B cell (primary cell): ENCODE measurements at regions not wholly inside any gene's neighbourhood (a gene's known extent, or its start where the extent isn't known, plus 50 kb on each side); places are given as distances from the start of the nearest gene placed in this dataset.

ENCODE experiments used
- ATAC-seq: fragments of 200-7000 bp; cut with Tn5 transposase; one replicate; pipeline ENCODE4 v1.10.0; 2021; ENCODE audit warnings: low read depth, mild to moderate bottlenecking, moderate number of reproducible peaks, moderate library complexity
- CTCF ChIA-PET: fragments of 350-600 bp; sonication (Branson Sonifier 250); formaldehyde crosslinking; loops from one replicate; lab custom pipeline; 2021; ENCODE audit warnings: antibody characterized with exemption, inconsistent platforms; lab: Charles Lee
- POLR2A ChIA-PET: fragments of 350-600 bp; sonication (Branson Sonifier 250); formaldehyde crosslinking; loops from one replicate; lab custom pipeline; 2021; ENCODE audit warnings: antibody characterized with exemption; lab: Charles Lee
- DNase-seq: peaks from one replicate; pipeline ENCODE4 v3.0.0; 2013
- H2AFZ ChIP-seq: 2 replicates; pipeline ENCODE4 v1.6.1; 2012; ENCODE audit warnings: mild to moderate bottlenecking, low read depth, low read length; ENCODE audit not compliant: insufficient read depth, poor library complexity, severe bottlenecking
- H3K27ac ChIP-seq, 2 donors: 1 replicate in 1 of 2; 2 replicates in 1 of 2; pipeline ENCODE4 v1.5.1; 2012 to 2013; ENCODE audit warnings: low read length in 2 of 2, mild to moderate bottlenecking in 2 of 2, moderate library complexity in 1 of 2
- H3K27me3 ChIP-seq, 4 experiments: fragments of 200-600 bp in 1 of 4; sonication (generic) in 1 of 4; replicated peaks in 1 of 4; 1 replicate in 2 of 4; 2 replicates in 2 of 4; pipeline versions ENCODE4 v1.6.1 to v1.7.0; 2013 to 2016; ENCODE audit warnings: low read length in 3 of 4, mild to moderate bottlenecking in 2 of 4, mixed read lengths in 1 of 4, moderate library complexity in 1 of 4; ENCODE audit not compliant: insufficient read depth in 4 of 4, control insufficient read depth in 3 of 4; ENCODE audit errors: control extremely low read depth in 1 of 4
- H3K36me3 ChIP-seq, 2 experiments: replicated peaks in 1 of 2; 1 replicate in 1 of 2; 2 replicates in 1 of 2; pipeline versions ENCODE4 v1.6.1 to v1.7.1; 2013; ENCODE audit warnings: low read length in 1 of 2; ENCODE audit not compliant: insufficient read depth in 2 of 2, control insufficient read depth in 1 of 2; ENCODE audit errors: control extremely low read depth in 1 of 2, extremely low read depth in 1 of 2
- H3K4me1 ChIP-seq, 2 donors: fragments of 200-600 bp in 1 of 2; sonication (generic) in 1 of 2; 1 replicate in 1 of 2; 2 replicates in 1 of 2; pipeline versions ENCODE4 v1.5.1 to v1.6.1; 2013 to 2017; ENCODE audit warnings: low read length in 2 of 2; ENCODE audit not compliant: control insufficient read depth in 2 of 2, insufficient read depth in 2 of 2
- H3K4me2 ChIP-seq: replicated peaks from 2 replicates; pipeline ENCODE3; 2012; ENCODE audit warnings: mild to moderate bottlenecking, low read depth, low read length; ENCODE audit not compliant: poor library complexity, severe bottlenecking
- H3K4me3 ChIP-seq, 5 experiments: fragments of 200-600 bp in 1 of 5; sonication (generic) in 1 of 5; 1 replicate in 3 of 5; 2 replicates in 2 of 5; pipeline versions ENCODE4 v1.5.1 to v1.7.0; 2011 to 2016; ENCODE audit warnings: low read length in 4 of 5, mild to moderate bottlenecking in 4 of 5, low read depth in 2 of 5, control low read depth in 1 of 5, moderate library complexity in 1 of 5; ENCODE audit not compliant: insufficient read depth in 1 of 5; ENCODE audit errors: control extremely low read depth in 1 of 5, extremely low read depth in 1 of 5
- H3K79me2 ChIP-seq: fragments of 200-600 bp; sonication (generic); one replicate; pipeline ENCODE4 v1.6.0; 2016; ENCODE audit warnings: low read length; ENCODE audit not compliant: control insufficient read depth, insufficient read depth
- H3K9ac ChIP-seq: fragments of 200-600 bp; sonication (generic); 2 replicates; pipeline ENCODE4 v1.6.1; 2017; ENCODE audit warnings: mild to moderate bottlenecking, low read length, moderate library complexity
- H3K9me3 ChIP-seq, 3 donors: one replicate each; pipeline versions ENCODE4 v1.6.1 to v1.7.1; 2013; ENCODE audit warnings: low read length in 2 of 3; ENCODE audit not compliant: control insufficient read depth in 2 of 3, insufficient read depth in 1 of 3; ENCODE audit errors: control extremely low read depth in 1 of 3
- H4K20me1 ChIP-seq: 2 replicates; pipeline ENCODE4 v1.6.0; 2012; ENCODE audit warnings: mild to moderate bottlenecking, low read length; ENCODE audit not compliant: insufficient read depth, control insufficient read depth, poor library complexity, severe bottlenecking
- H3K27ac Mint-ChIP-seq: one replicate; pipeline ENCODE4 v1.8.0; 2021; ENCODE audit warnings: mixed read lengths
- H3K27me3 Mint-ChIP-seq: one replicate; pipeline ENCODE4 v1.8.0; 2021; ENCODE audit warnings: mixed read lengths
- H3K4me1 Mint-ChIP-seq: one replicate; pipeline ENCODE4 v1.8.0; 2021; ENCODE audit warnings: mixed read lengths
- H3K4me3 Mint-ChIP-seq: one replicate; pipeline ENCODE4 v1.8.0; 2021; ENCODE audit warnings: mixed read lengths
- H3K9me3 Mint-ChIP-seq: one replicate; pipeline ENCODE4 v1.8.0; 2022; ENCODE audit warnings: mixed read lengths; ENCODE audit not compliant: insufficient read depth
- CTCF ChIP-seq: fragments of 200-600 bp; IDR thresholded peaks from one replicate; pipeline ENCODE4 v1.8.0; 2022; ENCODE audit warnings: antibody characterized with exemption, mild to moderate bottlenecking
- EZH2 ChIP-seq: IDR thresholded peaks from 2 replicates; pipeline ENCODE4 v1.6.1; 2012; ENCODE audit warnings: borderline replicate concordance, low read depth, mild to moderate bottlenecking, moderate library complexity, low read length; ENCODE audit not compliant: insufficient read depth, poor library complexity, severe bottlenecking
- WGBS: methylation state at CpG from one replicate; pipeline ENCODE4 v1.1.5; 2013; ENCODE audit warnings: missing lambda C conversion rate; ENCODE audit not compliant: insufficient coverage; 5-methylcytosine and 5-hydroxymethylcytosine counted together
- intact Hi-C: fragments of 100-400 bp; cut with micrococcal nuclease; formaldehyde crosslinking; loops from one replicate; pipeline ENCODE4 v1.10.0; 2022

DNA sequence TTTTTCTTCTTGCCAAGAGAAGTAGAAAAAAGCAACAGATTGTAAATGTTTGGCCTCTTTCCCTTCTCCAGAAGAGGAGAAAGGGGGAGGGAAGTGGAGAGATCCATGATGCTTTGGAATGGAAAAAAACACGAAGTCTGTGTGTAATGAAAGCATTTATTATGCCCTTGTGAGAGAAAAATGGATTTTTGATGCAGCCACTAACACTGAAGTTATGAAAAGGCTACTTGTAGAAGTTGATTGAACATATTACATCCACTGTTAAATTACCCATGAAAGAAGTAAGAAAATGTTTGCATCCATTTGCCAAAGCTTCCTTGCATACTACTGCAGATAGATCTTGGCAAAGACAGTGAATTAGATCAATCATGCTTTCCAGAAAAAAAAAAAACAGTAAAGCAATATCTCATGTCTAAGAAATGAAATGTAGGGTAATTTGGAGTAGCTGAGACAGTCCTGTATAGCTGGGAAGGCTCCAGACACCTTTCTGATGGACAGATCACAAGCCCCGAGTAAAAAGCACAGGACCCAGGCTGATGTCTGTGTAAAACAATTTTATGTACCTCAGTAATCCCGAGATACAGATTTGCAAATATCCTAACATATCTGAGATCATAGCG, 295.5 kb downstream of the PLOD2 start:
- no peak overlapping the region for H3K4me3 Mint-ChIP-seq
- H3K9me3 ChIP-seq = no peaks in the 10 kb centered on the region
- ChIA-PET CTCF (no interaction called here), POLR2A (no interaction called here)
- H4K20me1 ChIP-seq = no peaks in the 10 kb centered on the region
- no peak overlapping the region for H3K4me2 ChIP-seq
- no peaks in the 10 kb centered on the region for H3K36me3 ChIP-seq
- TF ChIP-seq EZH2 (no peak), CTCF (no peak)
- no peak for ATAC-seq
- no peaks in the 10 kb centered on the region for H3K4me1 Mint-ChIP-seq
- no peaks in the 10 kb centered on the region for H3K9me3 Mint-ChIP-seq
- H3K27me3 Mint-ChIP-seq = no peaks in the 10 kb centered on the region
- no CpG with 5 or more reads among the region's 4 CpGs for WGBS
- H2AFZ ChIP-seq = no peak overlapping the region
- H3K9ac ChIP-seq = no peak overlapping the region
- no peaks in the 10 kb centered on the region for H3K4me1 ChIP-seq
- DNase-seq = no peak
- H3K27ac Mint-ChIP-seq = no peak overlapping the region
- intact Hi-C loops = no loop called here
- no peaks in the 10 kb centered on the region for H3K79me2 ChIP-seq
- no peak overlapping the region for H3K4me3 ChIP-seq
- no peak overlapping the region for H3K27ac ChIP-seq
- no peaks in the 10 kb centered on the region for H3K27me3 ChIP-seq

DNA sequence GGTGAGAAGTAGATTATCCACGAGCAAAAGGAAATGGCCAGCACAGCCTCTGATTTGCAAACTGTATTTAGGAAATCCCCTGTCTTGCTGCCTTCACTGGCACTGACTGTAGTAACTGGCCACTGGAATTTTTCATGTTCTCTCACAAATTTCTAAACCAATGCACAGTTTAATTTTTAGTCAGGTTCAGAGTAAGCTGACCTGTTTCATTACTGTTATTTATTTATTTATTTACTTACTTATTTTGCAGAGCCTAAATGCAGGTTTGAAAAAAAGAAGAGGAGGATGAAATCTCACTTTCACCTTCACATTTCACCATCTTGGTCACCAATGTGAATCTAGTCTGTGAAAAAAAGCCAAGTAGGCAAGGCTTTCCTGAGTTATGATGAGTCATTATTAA, 291.0 kb downstream of the PLOD2 start:
- no peak overlapping the region for H3K9ac ChIP-seq
- ATAC-seq (no peak), DNase-seq (no peak)
- Mint-ChIP-seq H3K4me1 (no peaks in the 10 kb centered on the region), H3K27ac (no peak overlapping the region), H3K4me3 (no peak overlapping the region), H3K9me3 (peaks cover 3% of the 10 kb centered on the region), H3K27me3 (no peaks in the 10 kb centered on the region)
- TF ChIP-seq CTCF = no peak
- no peak for TF ChIP-seq EZH2
- no peak overlapping the region for H3K4me2 ChIP-seq
- no peaks in the 10 kb centered on the region for H3K79me2 ChIP-seq
- CTCF ChIA-PET = no interaction called here
- POLR2A ChIA-PET = no interaction called here
- H3K9me3 ChIP-seq = no peaks in the 10 kb centered on the region
- no peaks in the 10 kb centered on the region for H3K36me3 ChIP-seq
- no peak overlapping the region for H3K4me3 ChIP-seq
- intact Hi-C loops = no loop called here
- 71% methylated on average over 1 of the region's 1 CpG for WGBS
- no peaks in the 10 kb centered on the region for H3K4me1 ChIP-seq
- no peak overlapping the region for H2AFZ ChIP-seq
- no peaks in the 10 kb centered on the region for H3K27me3 ChIP-seq
- H4K20me1 ChIP-seq = no peaks in the 10 kb centered on the region
- H3K27ac ChIP-seq = no peak overlapping the region
